Ecto neural progenitor cell (in vitro differentiated cells): ENCODE measurements at regions not wholly inside any gene's neighbourhood (a gene's known extent, or its start where the extent isn't known, plus 50 kb on each side); places are given as distances from the start of the nearest gene placed in this dataset.

Experiments
- DNase-seq: peaks from one replicate; pipeline ENCODE4 v3.0.0-alpha.2; 2018; ENCODE audit warnings: low spot score

- DNase-seq, result no peak
Observed at GRCh38 chr15:29422606-29423005, 153.0 kb upstream of the NSMCE3 start.

GRCh38 chr15:29420188-29420587, 150.6 kb upstream of the NSMCE3 start:
- no peak for DNase-seq

- no peak for DNase-seq
Observed at GRCh38 chr15:29418931-29419330, 149.3 kb upstream of the NSMCE3 start.

- DNase-seq, result no peak
Observed at GRCh38 chr15:29418178-29418577, 148.6 kb upstream of the NSMCE3 start.

- DNase-seq, result no peak
Observed at GRCh38 chr15:29411299-29411698, 141.7 kb upstream of the NSMCE3 start.

- DNase-seq, result no peak
Observed at GRCh38 chr15:29410338-29410737, 140.7 kb upstream of the NSMCE3 start.

- no peak for DNase-seq
Observed at GRCh38 chr15:29409890-29410289, 140.3 kb upstream of the NSMCE3 start.

- no peak for DNase-seq
Observed at GRCh38 chr15:29405564-29405963, 135.9 kb upstream of the NSMCE3 start.

- no peak for DNase-seq
Observed at GRCh38 chr15:29403772-29404171, 134.2 kb upstream of the NSMCE3 start.

GRCh38 chr15:29401644-29402043, 132.0 kb upstream of the NSMCE3 start:
- DNase-seq, result no peak

- DNase-seq, result no peak
Observed at GRCh38 chr15:29400701-29401100, 131.1 kb upstream of the NSMCE3 start.

- no peak for DNase-seq
Observed at GRCh38 chr15:29398907-29399306, 129.3 kb upstream of the NSMCE3 start.

- no peak for DNase-seq
Observed at GRCh38 chr15:29396176-29396811, 126.7 kb upstream of the NSMCE3 start.

- no peak for DNase-seq
Observed at GRCh38 chr15:29393443-29393842, 123.8 kb upstream of the NSMCE3 start.

- no peak for DNase-seq
Observed at GRCh38 chr15:29392358-29392757, 122.7 kb upstream of the NSMCE3 start.

GRCh38 chr15:29390051-29390450, 120.4 kb upstream of the NSMCE3 start:
- DNase-seq, result no peak

- no peak for DNase-seq
Observed at GRCh38 chr15:29386523-29386922, 116.9 kb upstream of the NSMCE3 start.

GRCh38 chr15:29383367-29383766, 113.7 kb upstream of the NSMCE3 start:
- no peak for DNase-seq

GRCh38 chr15:29382862-29383261, 113.2 kb upstream of the NSMCE3 start:
- DNase-seq, result no peak

- DNase-seq, result no peak
Observed at GRCh38 chr15:29380466-29380865, 110.8 kb upstream of the NSMCE3 start.

- no peak for DNase-seq
Observed at GRCh38 chr15:29379647-29380046, 110.0 kb upstream of the NSMCE3 start.

- DNase-seq, result no peak
Observed at GRCh38 chr15:29377161-29377560, 107.5 kb upstream of the NSMCE3 start.

GRCh38 chr15:29376590-29376989, 107.0 kb upstream of the NSMCE3 start:
- no peak for DNase-seq

GRCh38 chr15:29369261-29369660, 99.6 kb upstream of the NSMCE3 start:
- no peak for DNase-seq
